ENCODE measurements at regions not wholly inside any gene's neighbourhood (a gene's known extent, or its start where the extent isn't known, plus 50 kb on each side); places are given as distances from the start of the nearest gene placed in this dataset.
A peak's percentile ranks its signal among the peaks of the same experiment; 100 is the strongest.

GRCh38 chr10:44723082-44723481 lies 188.1 kb upstream of the TMEM72 start:
- Histone ChIP-seq H3K27me3 (ENCODE audit: control insufficient read depth, insufficient read depth, low read length) (no peaks in the 10 kb centered on the region), H3K79me2 (ENCODE audit: control insufficient read depth, insufficient read depth, low read length) (no peaks in the 10 kb centered on the region), H3K4me2 (ENCODE audit: extremely low read depth, insufficient read depth, low read length) (no peak overlapping the region), H3K36me3 (ENCODE audit: control insufficient read depth, insufficient read depth, low read length) (no peaks in the 10 kb centered on the region), H3K9ac (ENCODE audit: insufficient read depth, low read length) (no peak overlapping the region), H3K4me1 (ENCODE audit: control insufficient read depth, extremely low read depth, insufficient read depth, low read length) (peaks cover 3% of the 10 kb centered on the region), H3K9me3 (ENCODE audit: control insufficient read depth, insufficient read depth, low read depth, low read length) (no peaks in the 10 kb centered on the region), H2AFZ (ENCODE audit: low read length) (no peak overlapping the region), H3K4me3 (replicated peaks in 1 of 4; ENCODE audit: control extremely low read depth in 1 of 4, insufficient read depth in 1 of 4, low read depth in 3 of 4, low read length in 4 of 4) (no peak overlapping the region), H3K27ac (ENCODE audit: insufficient read depth, low read length) (no peak overlapping the region), H4K20me1 (ENCODE audit: control insufficient read depth, extremely low read depth, insufficient read depth, low read length) (no peaks in the 10 kb centered on the region)
- DNase-seq (ENCODE audit: low read depth in 2 of 2), result no peak
- TF ChIP-seq, protein P1, sequence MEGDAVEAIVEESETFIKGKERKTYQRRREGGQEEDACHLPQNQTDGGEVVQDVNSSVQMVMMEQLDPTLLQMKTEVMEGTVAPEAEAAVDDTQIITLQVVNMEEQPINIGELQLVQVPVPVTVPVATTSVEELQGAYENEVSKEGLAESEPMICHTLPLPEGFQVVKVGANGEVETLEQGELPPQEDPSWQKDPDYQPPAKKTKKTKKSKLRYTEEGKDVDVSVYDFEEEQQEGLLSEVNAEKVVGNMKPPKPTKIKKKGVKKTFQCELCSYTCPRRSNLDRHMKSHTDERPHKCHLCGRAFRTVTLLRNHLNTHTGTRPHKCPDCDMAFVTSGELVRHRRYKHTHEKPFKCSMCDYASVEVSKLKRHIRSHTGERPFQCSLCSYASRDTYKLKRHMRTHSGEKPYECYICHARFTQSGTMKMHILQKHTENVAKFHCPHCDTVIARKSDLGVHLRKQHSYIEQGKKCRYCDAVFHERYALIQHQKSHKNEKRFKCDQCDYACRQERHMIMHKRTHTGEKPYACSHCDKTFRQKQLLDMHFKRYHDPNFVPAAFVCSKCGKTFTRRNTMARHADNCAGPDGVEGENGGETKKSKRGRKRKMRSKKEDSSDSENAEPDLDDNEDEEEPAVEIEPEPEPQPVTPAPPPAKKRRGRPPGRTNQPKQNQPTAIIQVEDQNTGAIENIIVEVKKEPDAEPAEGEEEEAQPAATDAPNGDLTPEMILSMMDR (conservative IDR thresholded peaks at IDR 0.05 in 1 of 2, IDR thresholded peaks at IDR 0.05 in 1 of 2; ENCODE audit: low read depth in 1 of 2, low read length in 2 of 2), result no peak
- no peak for TF ChIP-seq EZH2 (IDR thresholded peaks at IDR 0.05; ENCODE audit: low read length, missing control alignments)

DNA sequence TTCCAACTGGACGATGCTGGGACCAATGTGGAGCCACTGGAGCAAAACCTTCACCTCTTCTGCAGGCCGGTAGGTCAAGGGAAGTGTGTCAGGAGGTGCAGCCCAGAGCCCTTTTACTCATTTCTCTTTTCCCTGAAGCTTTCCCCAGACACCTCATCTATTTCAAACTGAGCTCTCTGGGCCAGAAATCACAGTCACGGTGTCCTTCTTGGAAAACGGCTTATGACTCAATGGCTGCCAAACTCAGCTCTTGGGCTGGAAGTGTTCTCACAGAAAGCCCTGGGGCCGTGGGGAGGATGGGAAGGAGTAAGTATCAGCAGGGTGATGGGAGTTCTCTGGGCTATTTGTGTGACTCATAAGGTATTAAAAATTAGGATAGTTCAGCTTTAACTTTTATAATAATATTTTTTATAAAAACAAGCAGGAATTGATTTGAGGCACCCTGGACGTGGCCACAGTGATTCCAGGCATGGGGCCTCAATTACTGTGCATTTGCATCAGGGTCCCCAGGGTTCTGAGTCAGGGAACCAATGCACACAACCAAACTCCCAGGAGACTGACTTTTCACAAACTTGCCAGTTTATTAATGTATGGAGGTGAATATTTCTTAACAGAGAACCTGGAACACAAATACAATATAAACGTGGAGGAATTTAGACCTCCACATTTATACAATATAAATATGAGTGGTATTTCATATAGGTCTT lies 187.4 kb upstream of the TMEM72 start:
- H2AFZ ChIP-seq (ENCODE audit: low read length), result no peak overlapping the region
- H3K27ac ChIP-seq (ENCODE audit: insufficient read depth, low read length), result no peak overlapping the region
- H3K9ac ChIP-seq (ENCODE audit: insufficient read depth, low read length), result no peak overlapping the region
- no peaks in the 10 kb centered on the region for H3K27me3 ChIP-seq (ENCODE audit: control insufficient read depth, insufficient read depth, low read length)
- no peak overlapping the region for H3K4me3 ChIP-seq (replicated peaks in 1 of 4; ENCODE audit: control extremely low read depth in 1 of 4, insufficient read depth in 1 of 4, low read depth in 3 of 4, low read length in 4 of 4)
- H3K79me2 ChIP-seq (ENCODE audit: control insufficient read depth, insufficient read depth, low read length), result no peaks in the 10 kb centered on the region
- no peaks in the 10 kb centered on the region for H4K20me1 ChIP-seq (ENCODE audit: control insufficient read depth, extremely low read depth, insufficient read depth, low read length)
- no peaks in the 10 kb centered on the region for H3K36me3 ChIP-seq (ENCODE audit: control insufficient read depth, insufficient read depth, low read length)
- H3K4me2 ChIP-seq (ENCODE audit: extremely low read depth, insufficient read depth, low read length), result no peak overlapping the region
- no peaks in the 10 kb centered on the region for H3K9me3 ChIP-seq (ENCODE audit: control insufficient read depth, insufficient read depth, low read depth, low read length)
- peaks cover 3% of the 10 kb centered on the region for H3K4me1 ChIP-seq (ENCODE audit: control insufficient read depth, extremely low read depth, insufficient read depth, low read length)
- peak; percentile 28 to 86 for DNase-seq (ENCODE audit: low read depth in 2 of 2)
- TF ChIP-seq EZH2 (IDR thresholded peaks at IDR 0.05; ENCODE audit: low read length, missing control alignments), result no peak
- TF ChIP-seq, protein P1 (conservative IDR thresholded peaks at IDR 0.05 in 1 of 2, IDR thresholded peaks at IDR 0.05 in 1 of 2; ENCODE audit: low read depth in 1 of 2, low read length in 2 of 2), result no peak

GRCh38 chr10:44724415-44725174 lies 186.5 kb upstream of the TMEM72 start:
- no peak overlapping the region for H3K27ac ChIP-seq (ENCODE audit: insufficient read depth, low read length)
- no peak for TF ChIP-seq EZH2 (IDR thresholded peaks at IDR 0.05; ENCODE audit: low read length, missing control alignments)
- TF ChIP-seq, protein P1 (conservative IDR thresholded peaks at IDR 0.05 in 1 of 2, IDR thresholded peaks at IDR 0.05 in 1 of 2; ENCODE audit: low read depth in 1 of 2, low read length in 2 of 2), result no peak
- H3K9me3 ChIP-seq (ENCODE audit: control insufficient read depth, insufficient read depth, low read depth, low read length), result no peaks in the 10 kb centered on the region
- no peaks in the 10 kb centered on the region for H4K20me1 ChIP-seq (ENCODE audit: control insufficient read depth, extremely low read depth, insufficient read depth, low read length)
- H3K9ac ChIP-seq (ENCODE audit: insufficient read depth, low read length), result no peak overlapping the region
- H3K27me3 ChIP-seq (ENCODE audit: control insufficient read depth, insufficient read depth, low read length), result no peaks in the 10 kb centered on the region
- H3K36me3 ChIP-seq (ENCODE audit: control insufficient read depth, insufficient read depth, low read length), result no peaks in the 10 kb centered on the region
- peaks cover 3% of the 10 kb centered on the region for H3K4me1 ChIP-seq (ENCODE audit: control insufficient read depth, extremely low read depth, insufficient read depth, low read length)
- no peak overlapping the region for H3K4me3 ChIP-seq (replicated peaks in 1 of 4; ENCODE audit: control extremely low read depth in 1 of 4, insufficient read depth in 1 of 4, low read depth in 3 of 4, low read length in 4 of 4)
- H2AFZ ChIP-seq (ENCODE audit: low read length), result no peak overlapping the region
- H3K4me2 ChIP-seq (ENCODE audit: extremely low read depth, insufficient read depth, low read length), result peak overlapping the region; percentile 42
- no peaks in the 10 kb centered on the region for H3K79me2 ChIP-seq (ENCODE audit: control insufficient read depth, insufficient read depth, low read length)
- peak; percentile 17 to 93 for DNase-seq (ENCODE audit: low read depth in 2 of 2)
